Panc1 (cell line): ENCODE measurements at regions not wholly inside any gene's neighbourhood (a gene's known extent, or its start where the extent isn't known, plus 50 kb on each side); places are given as distances from the start of the nearest gene placed in this dataset.

Source experiments
- ATAC-seq: fragments of 200-7000 bp; cut with Tn5 transposase; 2 replicates; pipeline ENCODE4 v1.9.1; 2020; ENCODE audit warnings: mild to moderate bottlenecking, moderate library complexity
- BruUV-seq: library from RNA; stranded (reverse); fragments of 400-500 nt; replicated peaks from 2 replicates; lab custom pipeline; 2021; lab: Mats Ljungman, UMichigan
- CTCF ChIA-PET: fragments of 300-600 bp; sonication (Branson Sonifier 250); formaldehyde crosslinking; loops from one replicate; lab custom pipeline; 2022; ENCODE audit warnings: antibody characterized with exemption; lab: Charles Lee
- POLR2A ChIA-PET: fragments of 300-600 bp; sonication (Branson Sonifier 250); formaldehyde crosslinking; loops from one replicate; lab custom pipeline; 2022; ENCODE audit warnings: antibody characterized with exemption; lab: Charles Lee
- DNase-seq: peaks from one replicate; pipeline ENCODE4 v3.0.0-alpha.2; 2010; ENCODE audit warnings: low read depth, low spot score
- H3K27ac ChIP-seq: 2 replicates; pipeline ENCODE4 v1.5.1; 2011; ENCODE audit warnings: mild to moderate bottlenecking, low read length, inconsistent platforms
- H3K27me3 ChIP-seq: fragments of 200-500 bp; sonication (Bioruptor generic); 2 replicates; pipeline ENCODE4 v1.6.0; 2014; ENCODE audit warnings: low read length, inconsistent platforms; ENCODE audit not compliant: control insufficient read depth, insufficient read depth
- H3K36me3 ChIP-seq: fragments of 200-500 bp; sonication (Bioruptor generic); 2 replicates; pipeline ENCODE4 v1.5.1; 2014; ENCODE audit warnings: inconsistent platforms, mild to moderate bottlenecking, low read length, moderate library complexity; ENCODE audit not compliant: control insufficient read depth, insufficient read depth
- H3K4me1 ChIP-seq: 2 replicates; pipeline ENCODE4 v1.5.1; 2011; ENCODE audit warnings: inconsistent platforms, mild to moderate bottlenecking, low read length, moderate library complexity; ENCODE audit not compliant: control insufficient read depth, insufficient read depth
- H3K4me3 ChIP-seq, 2 experiments: 2 replicates each; pipeline ENCODE4 v1.5.1; 2011 to 2012; ENCODE audit warnings: low read depth in 2 of 2, low read length in 2 of 2, mild to moderate bottlenecking in 2 of 2, inconsistent platforms in 1 of 2, moderate library complexity in 1 of 2
- H3K9me3 ChIP-seq: fragments of 200-500 bp; sonication (Bioruptor generic); 2 replicates; pipeline ENCODE4 v1.5.1; 2014; ENCODE audit warnings: low read depth, mild to moderate bottlenecking, inconsistent platforms, low read length, moderate library complexity; ENCODE audit not compliant: control insufficient read depth, insufficient read depth
- POLR2AphosphoS5 ChIP-seq: IDR thresholded peaks from 2 replicates; pipeline ENCODE4 v1.6.1; 2012; ENCODE audit warnings: mild to moderate bottlenecking, low read depth, low read length, moderate library complexity
- SIN3A ChIP-seq: IDR thresholded peaks from 2 replicates; pipeline ENCODE4 v1.6.1; 2012; ENCODE audit warnings: low read depth, mild to moderate bottlenecking, low read length, moderate library complexity, borderline replicate concordance; ENCODE audit not compliant: insufficient read depth
- TCF7L2 ChIP-seq: IDR thresholded peaks from 2 replicates; pipeline ENCODE4 v1.6.1; 2011; ENCODE audit warnings: mild to moderate bottlenecking, low read depth, low read length, inconsistent platforms
- in situ Hi-C: cut with HindIII; loops from 2 replicates; pipeline ENCODE4 v1.10.0; 2016; ENCODE audit warnings: low sequenced_read_pairs, low pct_unique_long_range_greater_than_20kb
- intact Hi-C: fragments of 100-400 bp; cut with micrococcal nuclease; formaldehyde crosslinking; loops from one replicate; pipeline ENCODE4 v1.10.0; 2022; ENCODE audit not compliant: unreplicated experiment
- TF ChIP-seq, protein P1 (sequence below), 2 experiments: IDR thresholded peaks; 2 replicates each; pipeline ENCODE4 v1.6.1; 2011 to 2012; ENCODE audit warnings: low read depth in 2 of 2, control low read depth in 1 of 2, low read length in 1 of 2, mild to moderate bottlenecking in 1 of 2, moderate library complexity in 1 of 2; ENCODE audit not compliant: insufficient read depth in 1 of 2
- TF ChIP-seq, protein P2 (sequence below): fragments of 450-650 bp; IDR thresholded peaks from 2 replicates; pipeline ENCODE4 v1.5.1; 2017; ENCODE audit warnings: mild to moderate bottlenecking

DNA sequence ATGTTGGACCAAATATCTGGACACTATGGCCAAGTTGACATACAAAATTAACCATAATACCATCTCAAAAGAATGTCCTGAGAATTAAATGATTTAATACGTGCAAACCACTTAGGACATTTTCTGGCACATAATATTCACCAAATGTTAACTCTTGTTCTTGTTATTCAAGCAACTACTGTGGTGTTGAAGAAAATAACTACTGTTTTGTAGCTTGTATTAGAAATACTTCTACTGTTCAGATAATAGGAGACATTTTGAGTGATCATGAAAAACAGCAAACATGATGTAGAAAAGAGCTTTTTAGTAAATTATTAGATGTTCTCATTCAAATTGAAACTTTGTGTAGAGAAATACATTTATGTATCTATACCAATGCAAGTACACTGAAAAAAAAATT, 140.7 kb upstream of the SMIM31 start:
- Histone ChIP-seq H3K4me3 (no peak overlapping the region), H3K9me3 (no peaks in the 10 kb centered on the region), H3K27ac (no peak overlapping the region), H3K36me3 (no peaks in the 10 kb centered on the region), H3K27me3 (no peaks in the 10 kb centered on the region), H3K4me1 (no peaks in the 10 kb centered on the region)
- POLR2A ChIA-PET, result no interaction called here
- DNase-seq, result no peak
- intact Hi-C loops (no loop called here), in situ Hi-C loops (no loop called here)
- no peak for TF ChIP-seq POLR2AphosphoS5
- TF ChIP-seq SIN3A, result no peak
- no peak for TF ChIP-seq TCF7L2
- TF ChIP-seq, protein P1, sequence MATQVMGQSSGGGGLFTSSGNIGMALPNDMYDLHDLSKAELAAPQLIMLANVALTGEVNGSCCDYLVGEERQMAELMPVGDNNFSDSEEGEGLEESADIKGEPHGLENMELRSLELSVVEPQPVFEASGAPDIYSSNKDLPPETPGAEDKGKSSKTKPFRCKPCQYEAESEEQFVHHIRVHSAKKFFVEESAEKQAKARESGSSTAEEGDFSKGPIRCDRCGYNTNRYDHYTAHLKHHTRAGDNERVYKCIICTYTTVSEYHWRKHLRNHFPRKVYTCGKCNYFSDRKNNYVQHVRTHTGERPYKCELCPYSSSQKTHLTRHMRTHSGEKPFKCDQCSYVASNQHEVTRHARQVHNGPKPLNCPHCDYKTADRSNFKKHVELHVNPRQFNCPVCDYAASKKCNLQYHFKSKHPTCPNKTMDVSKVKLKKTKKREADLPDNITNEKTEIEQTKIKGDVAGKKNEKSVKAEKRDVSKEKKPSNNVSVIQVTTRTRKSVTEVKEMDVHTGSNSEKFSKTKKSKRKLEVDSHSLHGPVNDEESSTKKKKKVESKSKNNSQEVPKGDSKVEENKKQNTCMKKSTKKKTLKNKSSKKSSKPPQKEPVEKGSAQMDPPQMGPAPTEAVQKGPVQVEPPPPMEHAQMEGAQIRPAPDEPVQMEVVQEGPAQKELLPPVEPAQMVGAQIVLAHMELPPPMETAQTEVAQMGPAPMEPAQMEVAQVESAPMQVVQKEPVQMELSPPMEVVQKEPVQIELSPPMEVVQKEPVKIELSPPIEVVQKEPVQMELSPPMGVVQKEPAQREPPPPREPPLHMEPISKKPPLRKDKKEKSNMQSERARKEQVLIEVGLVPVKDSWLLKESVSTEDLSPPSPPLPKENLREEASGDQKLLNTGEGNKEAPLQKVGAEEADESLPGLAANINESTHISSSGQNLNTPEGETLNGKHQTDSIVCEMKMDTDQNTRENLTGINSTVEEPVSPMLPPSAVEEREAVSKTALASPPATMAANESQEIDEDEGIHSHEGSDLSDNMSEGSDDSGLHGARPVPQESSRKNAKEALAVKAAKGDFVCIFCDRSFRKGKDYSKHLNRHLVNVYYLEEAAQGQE (IDR thresholded peaks at IDR 0.05; ENCODE audit: insufficient read depth in 1 of 2, low read depth in 2 of 2, low read length in 1 of 2), result no peak
- TF ChIP-seq, protein P2, sequence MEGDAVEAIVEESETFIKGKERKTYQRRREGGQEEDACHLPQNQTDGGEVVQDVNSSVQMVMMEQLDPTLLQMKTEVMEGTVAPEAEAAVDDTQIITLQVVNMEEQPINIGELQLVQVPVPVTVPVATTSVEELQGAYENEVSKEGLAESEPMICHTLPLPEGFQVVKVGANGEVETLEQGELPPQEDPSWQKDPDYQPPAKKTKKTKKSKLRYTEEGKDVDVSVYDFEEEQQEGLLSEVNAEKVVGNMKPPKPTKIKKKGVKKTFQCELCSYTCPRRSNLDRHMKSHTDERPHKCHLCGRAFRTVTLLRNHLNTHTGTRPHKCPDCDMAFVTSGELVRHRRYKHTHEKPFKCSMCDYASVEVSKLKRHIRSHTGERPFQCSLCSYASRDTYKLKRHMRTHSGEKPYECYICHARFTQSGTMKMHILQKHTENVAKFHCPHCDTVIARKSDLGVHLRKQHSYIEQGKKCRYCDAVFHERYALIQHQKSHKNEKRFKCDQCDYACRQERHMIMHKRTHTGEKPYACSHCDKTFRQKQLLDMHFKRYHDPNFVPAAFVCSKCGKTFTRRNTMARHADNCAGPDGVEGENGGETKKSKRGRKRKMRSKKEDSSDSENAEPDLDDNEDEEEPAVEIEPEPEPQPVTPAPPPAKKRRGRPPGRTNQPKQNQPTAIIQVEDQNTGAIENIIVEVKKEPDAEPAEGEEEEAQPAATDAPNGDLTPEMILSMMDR, result no peak
- CTCF ChIA-PET, result no interaction called here
- ATAC-seq, result no peak
- no TSS peak for BruUV-seq

DNA sequence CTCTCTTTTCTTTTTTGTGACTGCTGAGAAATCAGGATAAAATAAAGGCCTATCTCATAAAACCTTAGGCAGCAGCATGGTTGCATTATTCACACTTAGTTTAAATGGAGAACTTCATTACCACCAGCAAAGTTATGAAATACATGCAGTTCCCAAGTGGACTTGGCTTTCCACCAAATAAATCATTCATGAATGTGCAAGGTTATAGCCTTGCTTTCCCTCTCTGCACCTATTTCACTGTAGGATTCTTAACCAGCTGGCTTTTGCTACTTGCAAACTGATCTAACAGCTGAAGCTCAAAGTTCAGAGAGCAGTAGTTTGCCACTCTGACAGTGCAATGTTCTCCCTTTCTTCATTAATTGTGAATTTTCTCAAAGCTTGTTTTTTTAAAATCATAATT, 140.1 kb upstream of the SMIM31 start:
- no peaks in the 10 kb centered on the region for H3K27me3 ChIP-seq
- POLR2A ChIA-PET, result no interaction called here
- H3K4me3 ChIP-seq, result no peak overlapping the region
- H3K36me3 ChIP-seq, result no peaks in the 10 kb centered on the region
- intact Hi-C loops (no loop called here), in situ Hi-C loops (no loop called here)
- CTCF ChIA-PET, result no interaction called here
- no peaks in the 10 kb centered on the region for H3K4me1 ChIP-seq
- DNase-seq, result no peak
- no peaks in the 10 kb centered on the region for H3K9me3 ChIP-seq
- BruUV-seq, result no TSS peak
- TF ChIP-seq, protein P1 (IDR thresholded peaks at IDR 0.05; ENCODE audit: insufficient read depth in 1 of 2, low read depth in 2 of 2, low read length in 1 of 2), result no peak
- TF ChIP-seq, protein P2, result no peak
- no peak for TF ChIP-seq POLR2AphosphoS5
- TF ChIP-seq SIN3A, result no peak
- TF ChIP-seq TCF7L2, result no peak
- no peak overlapping the region for H3K27ac ChIP-seq
- ATAC-seq, result no peak
